WTC11 (cell line): ENCODE measurements at regions not wholly inside any gene's neighbourhood (a gene's known extent, or its start where the extent isn't known, plus 50 kb on each side); places are given as distances from the start of the nearest gene placed in this dataset.
"Not testable (repeated sequence)": the region's sequence is repeated elsewhere in the genome, so short reads cannot be mapped to it uniquely, and the experiment has no call there.

ENCODE experiments used
- ATAC-seq: fragments of 200-7000 bp; cut with Tn5 transposase; 2 replicates; pipeline ENCODE4 v1.10.0; 2021; ENCODE audit warnings: mild to moderate bottlenecking, moderate library complexity
- CTCF ChIA-PET: fragments of 300-600 bp; sonication (Branson Sonifier 250); formaldehyde crosslinking; loops from one replicate; lab custom pipeline; 2021; ENCODE audit warnings: antibody characterized with exemption; lab: Charles Lee
- POLR2A ChIA-PET: fragments of 350-600 bp; sonication (Branson Sonifier 250); formaldehyde crosslinking; loops from one replicate; lab custom pipeline; 2021; ENCODE audit warnings: antibody characterized with exemption; lab: Charles Lee
- DNase-seq: peaks from one replicate; pipeline ENCODE4 v3.0.0; 2021; ENCODE audit warnings: low spot score
- H3K27ac Mint-ChIP-seq: 2 replicates; pipeline ENCODE4 v1.8.0; 2021; ENCODE audit warnings: mixed read lengths
- H3K27me3 Mint-ChIP-seq: 2 replicates; pipeline ENCODE4 v1.8.0; 2021; ENCODE audit warnings: low read depth, mild to moderate bottlenecking, moderate library complexity, mixed read lengths
- H3K36me3 Mint-ChIP-seq: 2 replicates; pipeline ENCODE4 v1.8.0; 2021; ENCODE audit warnings: mixed read lengths
- H3K4me1 Mint-ChIP-seq: 2 replicates; pipeline ENCODE4 v1.8.0; 2022; ENCODE audit warnings: mixed read lengths
- H3K4me3 Mint-ChIP-seq: 2 replicates; pipeline ENCODE4 v1.8.0; 2021; ENCODE audit warnings: mild to moderate bottlenecking, moderate library complexity, mixed read lengths
- H3K9me3 Mint-ChIP-seq: 2 replicates; pipeline ENCODE4 v1.8.0; 2021; ENCODE audit warnings: mixed read lengths
- ATF6 ChIP-seq: sonication (generic); formaldehyde crosslinking; IDR thresholded peaks from 2 replicates; pipeline ENCODE4 v1.8.1; 2023; ENCODE audit warnings: mild to moderate bottlenecking, missing genetic modification reagents
- E2F1 ChIP-seq: sonication (generic); formaldehyde crosslinking; IDR thresholded peaks from 2 replicates; pipeline ENCODE4 v1.8.0; 2022; ENCODE audit warnings: mild to moderate bottlenecking, missing genetic modification reagents
- E2F4 ChIP-seq: sonication (generic); formaldehyde crosslinking; IDR thresholded peaks from 2 replicates; pipeline ENCODE4 v1.8.1; 2022; ENCODE audit warnings: low read depth, mild to moderate bottlenecking, moderate library complexity, missing genetic modification reagents, borderline replicate concordance
- ERG ChIP-seq: fragments of 250-450 bp; sonication (Bioruptor Pico); IDR thresholded peaks from 2 replicates; pipeline ENCODE4 v1.8.0; 2021; ENCODE audit warnings: mild to moderate bottlenecking
- ESRRA ChIP-seq: sonication (generic); formaldehyde crosslinking; IDR thresholded peaks from 2 replicates; pipeline ENCODE4 v1.8.1; 2022; ENCODE audit warnings: mild to moderate bottlenecking, missing genetic modification reagents, borderline replicate concordance
- FOXJ3 ChIP-seq: sonication (generic); formaldehyde crosslinking; IDR thresholded peaks from 2 replicates; pipeline ENCODE4 v1.9.0; 2021; ENCODE audit warnings: missing genetic modification reagents, mild to moderate bottlenecking, borderline replicate concordance
- GABPB1 ChIP-seq: sonication (generic); formaldehyde crosslinking; IDR thresholded peaks from 2 replicates; pipeline ENCODE4 v1.8.1; 2023; ENCODE audit warnings: mild to moderate bottlenecking, missing genetic modification reagents
- HMGA2 ChIP-seq: fragments of 250-450 bp; sonication (Bioruptor Pico); IDR thresholded peaks from 2 replicates; pipeline ENCODE4 v1.4.0; 2021; ENCODE audit warnings: mild to moderate bottlenecking, moderate library complexity
- KAT7 ChIP-seq: sonication (generic); formaldehyde crosslinking; IDR thresholded peaks from 2 replicates; pipeline ENCODE4 v1.8.1; 2023; ENCODE audit warnings: missing genetic modification reagents, mild to moderate bottlenecking, borderline replicate concordance
- MAX ChIP-seq: sonication (generic); formaldehyde crosslinking; IDR thresholded peaks from 2 replicates; pipeline ENCODE4 v1.8.0; 2022; ENCODE audit warnings: mild to moderate bottlenecking, missing genetic modification reagents
- MYBL2 ChIP-seq: sonication (generic); formaldehyde crosslinking; IDR thresholded peaks from 2 replicates; pipeline ENCODE4 v1.8.1; 2023; ENCODE audit warnings: mild to moderate bottlenecking, moderate library complexity, missing genetic modification reagents
- NFYB ChIP-seq: sonication (generic); formaldehyde crosslinking; conservative IDR thresholded peaks from 2 replicates; pipeline ENCODE4 v1.8.0; 2022; ENCODE audit warnings: low read depth, missing genetic modification reagents
- OVOL2 ChIP-seq: fragments of 250-450 bp; sonication (Bioruptor Pico); IDR thresholded peaks from 2 replicates; pipeline ENCODE4 v1.9.0; 2021; ENCODE audit warnings: mild to moderate bottlenecking, borderline replicate concordance
- PREB ChIP-seq: sonication (generic); formaldehyde crosslinking; IDR thresholded peaks from 2 replicates; pipeline ENCODE4 v1.8.1; 2022; ENCODE audit warnings: mild to moderate bottlenecking, missing genetic modification reagents, moderate library complexity, borderline replicate concordance
- SMAD3 ChIP-seq: sonication (generic); formaldehyde crosslinking; IDR thresholded peaks from 2 replicates; pipeline ENCODE4 v1.8.0; 2022; ENCODE audit warnings: missing genetic modification reagents, mild to moderate bottlenecking, borderline replicate concordance
- TCF7 ChIP-seq: sonication (generic); formaldehyde crosslinking; IDR thresholded peaks from 2 replicates; pipeline ENCODE4 v1.8.0; 2022; ENCODE audit warnings: mild to moderate bottlenecking, low read depth, missing genetic modification reagents, moderate library complexity
- ZNF396 ChIP-seq: fragments of 250-450 bp; sonication (Bioruptor Pico); IDR thresholded peaks from 2 replicates; pipeline ENCODE4 v1.8.0; 2021; ENCODE audit warnings: mild to moderate bottlenecking, moderate library complexity, borderline replicate concordance
- ZNF425 ChIP-seq: fragments of 250-450 bp; sonication (Bioruptor Pico); conservative IDR thresholded peaks from 2 replicates; pipeline ENCODE4 v1.9.0; 2021; ENCODE audit warnings: mild to moderate bottlenecking

- TF ChIP-seq MYBL2 (CRISPR knock-in tag) (no peak), OVOL2 (CRISPR knock-in tag) (no peak)
Observed at GRCh38 chr2:4930704-4931103, 761.5 kb upstream of the SOX11 start (continued).

- Mint-ChIP-seq H3K4me1 (no peaks in the 10 kb centered on the region), H3K36me3 (peaks cover 70% of the 10 kb centered on the region), H3K27me3 (peaks cover 7% of the 10 kb centered on the region), H3K27ac (no peak overlapping the region), H3K4me3 (no peak overlapping the region), H3K9me3 (peaks cover 71% of the 10 kb centered on the region)
- ChIA-PET CTCF (no interaction called here), POLR2A (no interaction called here)
- ATAC-seq (no peak), DNase-seq (no peak)
- no peak for TF ChIP-seq ZNF396 (CRISPR knock-in tag)
- TF ChIP-seq ERG (CRISPR knock-in tag), result no peak
- no peak for TF ChIP-seq E2F4 (CRISPR knock-in tag)
- TF ChIP-seq MAX (CRISPR knock-in tag), result no peak
- TF ChIP-seq SMAD3 (CRISPR knock-in tag), result no peak
- no peak for TF ChIP-seq GABPB1 (CRISPR knock-in tag)
Observed at GRCh38 chr2:4931721-4932365, 760.3 kb upstream of the SOX11 start.

GRCh38 chr2:4935291-4935690 lies 756.9 kb upstream of the SOX11 start:
- H3K4me3 Mint-ChIP-seq, CTCF ChIA-PET, POLR2A ChIA-PET, H3K27ac Mint-ChIP-seq, ATAC-seq, H3K4me1 Mint-ChIP-seq, H3K27me3 Mint-ChIP-seq, DNase-seq: not testable (repeated sequence)
- H3K9me3 Mint-ChIP-seq, result peaks cover 78% of the 10 kb centered on the region
- H3K36me3 Mint-ChIP-seq, result peaks cover 78% of the 10 kb centered on the region

GRCh38 chr2:4937550-4937949 lies 754.6 kb upstream of the SOX11 start:
- DNase-seq (no peak), ATAC-seq (no peak)
- CTCF ChIA-PET, result no interaction called here
- H3K36me3 Mint-ChIP-seq, result peaks cover 76% of the 10 kb centered on the region
- no peaks in the 10 kb centered on the region for H3K4me1 Mint-ChIP-seq
- peaks cover 81% of the 10 kb centered on the region for H3K9me3 Mint-ChIP-seq
- H3K27me3 Mint-ChIP-seq, result peaks cover 9% of the 10 kb centered on the region
- no peak overlapping the region for H3K27ac Mint-ChIP-seq
- no peak overlapping the region for H3K4me3 Mint-ChIP-seq
- POLR2A ChIA-PET, result no interaction called here
- TF ChIP-seq E2F1 (CRISPR knock-in tag), result no peak
- TF ChIP-seq KAT7 (CRISPR knock-in tag), result no peak
- TF ChIP-seq E2F4 (CRISPR knock-in tag), result no peak
- no peak for TF ChIP-seq ATF6 (CRISPR knock-in tag)
- no peak for TF ChIP-seq PREB
- no peak for TF ChIP-seq ZNF425 (CRISPR knock-in tag)
- TF ChIP-seq NFYB (CRISPR knock-in tag), result no peak
- TF ChIP-seq FOXJ3, result no peak
- no peak for TF ChIP-seq TCF7
- no peak for TF ChIP-seq ESRRA
- TF ChIP-seq HMGA2, result no peak
